Muscle layer of colon (tissue), 2 donors: ENCODE measurements at regions not wholly inside any gene's neighbourhood (a gene's known extent, or its start where the extent isn't known, plus 50 kb on each side); places are given as distances from the start of the nearest gene placed in this dataset.

Experiments
- H3K27ac ChIP-seq: one replicate; pipeline ENCODE4 v1.7.0; 2013; ENCODE audit warnings: low read depth, mild to moderate bottlenecking, low read length, moderate library complexity
- H3K27me3 ChIP-seq, 2 donors: one replicate each; pipeline ENCODE4 v1.7.0; 2013; ENCODE audit warnings: low read length in 2 of 2, mild to moderate bottlenecking in 2 of 2; ENCODE audit not compliant: insufficient read depth in 2 of 2, control insufficient read depth in 1 of 2
- H3K36me3 ChIP-seq: one replicate; pipeline ENCODE4 v1.7.0; 2013; ENCODE audit warnings: mild to moderate bottlenecking, low read length; ENCODE audit not compliant: insufficient read depth
- H3K4me1 ChIP-seq: one replicate; pipeline ENCODE4 v1.7.0; 2013; ENCODE audit warnings: mild to moderate bottlenecking, low read length; ENCODE audit not compliant: insufficient read depth
- H3K4me3 ChIP-seq, 2 donors: one replicate each; pipeline ENCODE4 v1.7.0; 2013; ENCODE audit warnings: low read length in 2 of 2, low read depth in 1 of 2, mild to moderate bottlenecking in 1 of 2, moderate library complexity in 1 of 2
- H3K9ac ChIP-seq: one replicate; pipeline ENCODE4 v1.7.0; 2013; ENCODE audit warnings: low read length
- H3K9me3 ChIP-seq: one replicate; pipeline ENCODE4 v1.7.0; 2013; ENCODE audit warnings: mild to moderate bottlenecking, low read length
- donor health status: abdominal sarcoma.
- donor health status: Adenocarcinoma of cecum.

GRCh38 chr16:60553090-60553757, 1483.0 kb downstream of the CDH8 start:
- H3K9me3 ChIP-seq: no peaks in the 10 kb centered on the region
- no peaks in the 10 kb centered on the region for H3K27me3 ChIP-seq
- H3K9ac ChIP-seq: no peak overlapping the region

GRCh38 chr16:60541535-60541934, 1494.7 kb downstream of the CDH8 start:
- Histone ChIP-seq H3K27me3 (no peaks in the 10 kb centered on the region), H3K4me1 (no peaks in the 10 kb centered on the region), H3K9ac (no peak overlapping the region), H3K4me3 (no peak overlapping the region), H3K27ac (no peak overlapping the region), H3K9me3 (no peaks in the 10 kb centered on the region), H3K36me3 (no peaks in the 10 kb centered on the region)

More at GRCh38 chr16:60553090-60553757, 1483.0 kb downstream of the CDH8 start:
- H3K4me3 ChIP-seq: no peak overlapping the region
- H3K36me3 ChIP-seq: no peaks in the 10 kb centered on the region
- H3K4me1 ChIP-seq: no peaks in the 10 kb centered on the region
- H3K27ac ChIP-seq: no peak overlapping the region

- Histone ChIP-seq H3K27ac (no peak overlapping the region), H3K4me1 (no peaks in the 10 kb centered on the region), H3K36me3 (no peaks in the 10 kb centered on the region), H3K4me3 (no peak overlapping the region), H3K27me3 (no peaks in the 10 kb centered on the region), H3K9me3 (no peaks in the 10 kb centered on the region), H3K9ac (no peak overlapping the region)
Measured at GRCh38 chr16:60510941-60511340, 1525.3 kb downstream of the CDH8 start.

GRCh38 chr16:60510208-60510607, 1526.0 kb downstream of the CDH8 start:
- H3K9ac ChIP-seq: no peak overlapping the region
- H3K27ac ChIP-seq: no peak overlapping the region
- no peaks in the 10 kb centered on the region for H3K9me3 ChIP-seq
- H3K27me3 ChIP-seq: no peaks in the 10 kb centered on the region
- no peaks in the 10 kb centered on the region for H3K36me3 ChIP-seq
- no peak overlapping the region for H3K4me3 ChIP-seq
- H3K4me1 ChIP-seq: no peaks in the 10 kb centered on the region

GRCh38 chr16:60491273-60491672, 1545.0 kb downstream of the CDH8 start:
- H3K9me3 ChIP-seq: no peaks in the 10 kb centered on the region
- H3K4me1 ChIP-seq: no peaks in the 10 kb centered on the region
- H3K27me3 ChIP-seq: no peaks in the 10 kb centered on the region
- H3K4me3 ChIP-seq: no peak overlapping the region
- no peaks in the 10 kb centered on the region for H3K36me3 ChIP-seq
- no peak overlapping the region for H3K27ac ChIP-seq
- no peak overlapping the region for H3K9ac ChIP-seq

GRCh38 chr16:60485872-60486489, 1550.3 kb downstream of the CDH8 start:
- Histone ChIP-seq H3K9ac (no peak overlapping the region), H3K4me1 (no peaks in the 10 kb centered on the region), H3K27me3 (no peaks in the 10 kb centered on the region), H3K36me3 (no peaks in the 10 kb centered on the region), H3K4me3 (no peak overlapping the region), H3K9me3 (no peaks in the 10 kb centered on the region), H3K27ac (no peak overlapping the region)

- H3K4me1 ChIP-seq: no peaks in the 10 kb centered on the region
- no peak overlapping the region for H3K4me3 ChIP-seq
- no peaks in the 10 kb centered on the region for H3K9me3 ChIP-seq
- no peak overlapping the region for H3K27ac ChIP-seq
- no peaks in the 10 kb centered on the region for H3K27me3 ChIP-seq
- no peaks in the 10 kb centered on the region for H3K36me3 ChIP-seq
- H3K9ac ChIP-seq: no peak overlapping the region
Measured at GRCh38 chr16:60484901-60485300, 1551.3 kb downstream of the CDH8 start.

GRCh38 chr16:60481591-60481990, 1554.6 kb downstream of the CDH8 start:
- Histone ChIP-seq H3K27ac (no peak overlapping the region), H3K4me1 (no peaks in the 10 kb centered on the region), H3K27me3 (no peaks in the 10 kb centered on the region), H3K36me3 (no peaks in the 10 kb centered on the region), H3K9me3 (no peaks in the 10 kb centered on the region), H3K4me3 (no peak overlapping the region), H3K9ac (no peak overlapping the region)

- Histone ChIP-seq H3K27me3 (no peaks in the 10 kb centered on the region), H3K4me1 (no peaks in the 10 kb centered on the region), H3K9me3 (no peaks in the 10 kb centered on the region), H3K36me3 (no peaks in the 10 kb centered on the region), H3K27ac (no peak overlapping the region), H3K4me3 (no peak overlapping the region), H3K9ac (no peak overlapping the region)
Measured at GRCh38 chr16:60478810-60479209, 1557.4 kb downstream of the CDH8 start.

- H3K27me3 ChIP-seq: no peaks in the 10 kb centered on the region
- H3K9me3 ChIP-seq: no peaks in the 10 kb centered on the region
- H3K9ac ChIP-seq: no peak overlapping the region
- no peak overlapping the region for H3K27ac ChIP-seq
- no peak overlapping the region for H3K4me3 ChIP-seq
- H3K4me1 ChIP-seq: no peaks in the 10 kb centered on the region
- H3K36me3 ChIP-seq: no peaks in the 10 kb centered on the region
Measured at GRCh38 chr16:60463986-60464385, 1572.3 kb downstream of the CDH8 start.

GRCh38 chr16:60459463-60459862, 1576.8 kb downstream of the CDH8 start:
- Histone ChIP-seq H3K9ac (no peak overlapping the region), H3K27ac (no peak overlapping the region), H3K4me3 (no peak overlapping the region), H3K27me3 (no peaks in the 10 kb centered on the region), H3K36me3 (no peaks in the 10 kb centered on the region), H3K4me1 (no peaks in the 10 kb centered on the region), H3K9me3 (no peaks in the 10 kb centered on the region)

GRCh38 chr16:60458255-60458654, 1578.0 kb downstream of the CDH8 start:
- H3K4me3 ChIP-seq: no peak overlapping the region
- no peak overlapping the region for H3K27ac ChIP-seq
- no peaks in the 10 kb centered on the region for H3K9me3 ChIP-seq
- no peak overlapping the region for H3K9ac ChIP-seq
- H3K27me3 ChIP-seq: no peaks in the 10 kb centered on the region
- no peaks in the 10 kb centered on the region for H3K36me3 ChIP-seq
- no peaks in the 10 kb centered on the region for H3K4me1 ChIP-seq
